Stimulated activated naive CD4-positive, alpha-beta T cell (primary cell): ENCODE measurements at regions not wholly inside any gene's neighbourhood (a gene's known extent, or its start where the extent isn't known, plus 50 kb on each side); places are given as distances from the start of the nearest gene placed in this dataset.

Source experiments
- DNase-seq, 6 experiments: peaks; one replicate each; lab custom pipeline; 2025; lab: John Stamatoyannopoulos, UW

GRCh38 chr3:72459588-72459987, 388.7 kb downstream of the SHQ1 start:
- DNase-seq, result no peak

- no peak for DNase-seq
Observed at GRCh38 chr3:72458375-72458774, 389.9 kb downstream of the SHQ1 start.

- no peak for DNase-seq
Observed at GRCh38 chr3:72454441-72454840, 393.8 kb downstream of the SHQ1 start.

GRCh38 chr3:72453706-72454105, 394.5 kb downstream of the SHQ1 start:
- no peak for DNase-seq

GRCh38 chr3:72452745-72453144, 395.5 kb downstream of the SHQ1 start:
- no peak for DNase-seq

GRCh38 chr3:72451841-72452240, 396.4 kb downstream of the SHQ1 start:
- no peak for DNase-seq

- no peak for DNase-seq
Observed at GRCh38 chr3:72449551-72449950, 398.7 kb downstream of the SHQ1 start.

- no peak for DNase-seq
Observed at GRCh38 chr3:72448858-72449257, 399.4 kb downstream of the SHQ1 start.

- DNase-seq, result no peak
Observed at GRCh38 chr3:72448375-72448823, 399.8 kb downstream of the SHQ1 start.

GRCh38 chr3:72447059-72447946, 400.9 kb downstream of the SHQ1 start:
- DNase-seq, result peak; percentile 88 to 95 (median 90)

GRCh38 chr3:72446218-72447058, 401.8 kb downstream of the SHQ1 start, which contains the start of gene RYBP:
TSS of gene RYBP (minus strand) at chr3:72446621.
- DNase-seq, result peak; percentile 14 to 67 (median 56)

GRCh38 chr3:72445827-72446217, 402.4 kb downstream of the SHQ1 start:
- DNase-seq, result peak in 1 of 6 experiments; percentile 51

GRCh38 chr3:72444656-72445223, 403.5 kb downstream of the SHQ1 start:
- DNase-seq, result peak in 2 of 6 experiments; percentile 15 to 23

- DNase-seq, result no peak
Observed at GRCh38 chr3:72442759-72443158, 405.5 kb downstream of the SHQ1 start.

GRCh38 chr3:72441284-72441994, 406.8 kb downstream of the SHQ1 start:
- no peak for DNase-seq

GRCh38 chr3:72440491-72440890, 407.8 kb downstream of the SHQ1 start:
- DNase-seq, result no peak

GRCh38 chr3:72439321-72440183, 408.7 kb downstream of the SHQ1 start:
- no peak for DNase-seq

- DNase-seq, result no peak
Observed at GRCh38 chr3:72437661-72438406, 410.4 kb downstream of the SHQ1 start.

- DNase-seq, result no peak
Observed at GRCh38 chr3:72436863-72437592, 411.2 kb downstream of the SHQ1 start.
